ENCODE measurements at regions not wholly inside any gene's neighbourhood (a gene's known extent, or its start where the extent isn't known, plus 50 kb on each side); places are given as distances from the start of the nearest gene placed in this dataset.
"Not testable (repeated sequence)": the region's sequence is repeated elsewhere in the genome, so short reads cannot be mapped to it uniquely, and the experiment has no call there.

DNA sequence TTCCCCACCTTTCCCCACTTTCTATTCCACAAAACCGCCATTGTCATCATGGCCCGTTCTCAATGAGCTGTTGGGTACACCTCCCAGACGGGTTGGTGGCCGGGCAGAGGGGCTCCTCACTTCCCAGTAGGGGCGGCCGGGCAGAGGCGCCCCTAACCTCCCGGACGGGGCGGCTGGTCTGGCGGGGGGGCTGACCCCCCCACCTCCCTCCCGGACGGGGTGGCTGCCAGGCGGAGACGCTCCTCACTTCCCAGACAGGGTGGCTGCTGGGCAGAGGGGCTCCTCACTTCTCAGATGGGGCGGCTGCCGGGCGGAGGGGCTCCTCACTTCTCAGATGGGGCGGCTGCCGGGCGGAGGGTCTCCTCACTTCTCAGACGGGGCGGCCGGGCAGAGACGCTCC is 299.7 kb downstream of the FLRT2 start:
- DNase-seq; ATAC-seq (ENCODE audit: low read depth); POLR2A ChIA-PET (ENCODE audit: unreplicated experiment); H4K5ac ChIP-seq (ENCODE audit: low read depth, low read length); in situ Hi-C loops (cut with MboI; ENCODE audit: low sequenced_read_pairs); H4K91ac ChIP-seq (ENCODE audit: insufficient read depth, low read depth, low read length); H4K8ac ChIP-seq (ENCODE audit: low read depth in 2 of 2, low read length in 2 of 2); H3K27ac ChIP-seq (ENCODE audit: insufficient read depth, low read length); H2AFZ ChIP-seq (replicated peaks; ENCODE audit: low read length, poor library complexity); H3K18ac ChIP-seq (ENCODE audit: low read depth, low read length); H3K4ac ChIP-seq (ENCODE audit: low read depth, low read length); H2AK5ac ChIP-seq (ENCODE audit: low read depth, low read length); H3K9ac ChIP-seq (ENCODE audit: low read depth, low read length); H3K27me3 ChIP-seq (ENCODE audit: control insufficient read depth, insufficient read depth, low read length); H3K9me1 ChIP-seq (ENCODE audit: insufficient read depth, low read length); H3K9me3 ChIP-seq (ENCODE audit: control insufficient read depth, insufficient read depth, low read length); H3K4me2 ChIP-seq (ENCODE audit: low read depth, low read length); H3K79me1 ChIP-seq (ENCODE audit: low read depth in 1 of 2, low read length in 2 of 2); H3K4me1 ChIP-seq (ENCODE audit: control insufficient read depth, insufficient read depth, low read length); H3K14ac ChIP-seq (replicated peaks; ENCODE audit: low read depth, low read length); dilution Hi-C loops (cut with HindIII; ENCODE audit: low sequenced_read_pairs, unreplicated experiment); H4K20me1 ChIP-seq (ENCODE audit: insufficient read depth, low read length); H3K23ac ChIP-seq (ENCODE audit: low read depth, low read length); intact Hi-C loops (cut with micrococcal nuclease); H3K56ac ChIP-seq (ENCODE audit: extremely low read depth, insufficient read depth, low read length); H2BK5ac ChIP-seq (ENCODE audit: low read depth, low read length, poor library complexity, severe bottlenecking); CTCF ChIA-PET; BruUV-seq (replicated peaks); H2AK9ac ChIP-seq (replicated peaks; ENCODE audit: low read depth, low read length, poor library complexity); H2BK20ac ChIP-seq (ENCODE audit: low read depth, low read length); H2BK15ac ChIP-seq (ENCODE audit: low read depth, low read length); H3K36me3 ChIP-seq (ENCODE audit: control insufficient read depth, insufficient read depth, low read length); H3K4me3 ChIP-seq (ENCODE audit: insufficient read depth, low read depth, low read length); H2BK120ac ChIP-seq (ENCODE audit: low read depth, low read length): not testable (repeated sequence)
- WGBS, 2 experiments (ENCODE audit: extremely low coverage in 2 of 2, insufficient read length in 1 of 2): no CpG with 5 or more reads among the region's 25 CpGs

Data from IMR-90 (cell line).